ENCODE measurements at regions not wholly inside any gene's neighbourhood (a gene's known extent, or its start where the extent isn't known, plus 50 kb on each side); places are given as distances from the start of the nearest gene placed in this dataset.

DNA sequence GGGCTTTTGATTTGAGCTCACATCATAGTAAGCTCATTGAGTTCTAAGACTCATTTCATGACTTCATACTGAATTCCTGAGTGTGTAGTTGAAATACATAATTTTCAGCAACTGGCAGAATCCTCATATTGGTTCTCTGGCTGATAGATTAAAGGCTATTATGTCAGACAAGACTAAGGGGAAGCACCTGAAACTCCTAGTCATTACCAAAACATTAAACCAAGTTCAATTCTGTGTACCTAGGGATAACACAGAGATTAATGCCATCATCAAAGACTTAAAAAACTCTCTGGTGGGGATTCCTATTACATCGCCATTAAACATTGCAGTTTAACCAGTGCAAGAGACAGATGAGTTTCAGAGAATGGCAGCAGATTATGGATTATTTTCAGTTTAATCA, 339.1 kb downstream of the PTPRC start:
- intact Hi-C loops (cut with DNase I), result no loop called here
- no peaks in the 10 kb centered on the region for H3K36me3 ChIP-seq
- no peak overlapping the region for H3K27ac ChIP-seq (replicated peaks in 1 of 4)
- H3K27me3 ChIP-seq, result no peaks in the 10 kb centered on the region
- TF ChIP-seq, protein P1, sequence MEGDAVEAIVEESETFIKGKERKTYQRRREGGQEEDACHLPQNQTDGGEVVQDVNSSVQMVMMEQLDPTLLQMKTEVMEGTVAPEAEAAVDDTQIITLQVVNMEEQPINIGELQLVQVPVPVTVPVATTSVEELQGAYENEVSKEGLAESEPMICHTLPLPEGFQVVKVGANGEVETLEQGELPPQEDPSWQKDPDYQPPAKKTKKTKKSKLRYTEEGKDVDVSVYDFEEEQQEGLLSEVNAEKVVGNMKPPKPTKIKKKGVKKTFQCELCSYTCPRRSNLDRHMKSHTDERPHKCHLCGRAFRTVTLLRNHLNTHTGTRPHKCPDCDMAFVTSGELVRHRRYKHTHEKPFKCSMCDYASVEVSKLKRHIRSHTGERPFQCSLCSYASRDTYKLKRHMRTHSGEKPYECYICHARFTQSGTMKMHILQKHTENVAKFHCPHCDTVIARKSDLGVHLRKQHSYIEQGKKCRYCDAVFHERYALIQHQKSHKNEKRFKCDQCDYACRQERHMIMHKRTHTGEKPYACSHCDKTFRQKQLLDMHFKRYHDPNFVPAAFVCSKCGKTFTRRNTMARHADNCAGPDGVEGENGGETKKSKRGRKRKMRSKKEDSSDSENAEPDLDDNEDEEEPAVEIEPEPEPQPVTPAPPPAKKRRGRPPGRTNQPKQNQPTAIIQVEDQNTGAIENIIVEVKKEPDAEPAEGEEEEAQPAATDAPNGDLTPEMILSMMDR (IDR thresholded peaks at IDR 0.05), result no peak
- TF ChIP-seq EP300 (IDR thresholded peaks at IDR 0.05), result no peak
- TF ChIP-seq POLR2A (IDR thresholded peaks at IDR 0.05; ENCODE audit: low read depth), result no peak
- TF ChIP-seq POLR2AphosphoS5 (IDR thresholded peaks at IDR 0.05), result no peak
- no peak for DNase-seq (ENCODE audit: extremely low spot score)
- no peak overlapping the region for H3K4me3 ChIP-seq
- 100% methylated on average over 1 of the region's 1 CpG for WGBS
- no peaks in the 10 kb centered on the region for H3K4me1 ChIP-seq
- H3K9me3 ChIP-seq, result no peaks in the 10 kb centered on the region

DNA sequence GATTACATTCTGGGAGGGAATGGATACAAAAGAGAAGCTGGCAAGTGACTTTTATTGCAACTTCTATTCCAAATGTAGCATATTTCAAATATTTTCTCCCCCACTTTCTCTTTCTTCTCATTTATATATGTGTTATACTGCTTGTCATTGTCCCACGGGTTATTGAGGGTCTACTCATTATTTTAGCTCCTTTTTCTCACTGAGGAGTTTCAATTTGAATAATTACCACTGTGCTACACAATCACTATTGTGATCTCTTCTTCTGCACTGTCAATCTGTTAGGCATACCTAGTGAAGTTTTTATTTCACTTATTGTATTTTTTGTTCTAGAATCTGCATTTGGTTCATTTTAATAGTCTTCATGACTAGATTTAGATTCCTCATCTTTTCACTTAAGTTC, 339.7 kb downstream of the PTPRC start:
- Histone ChIP-seq H3K27me3 (no peaks in the 10 kb centered on the region), H3K9me3 (no peaks in the 10 kb centered on the region), H3K4me1 (no peaks in the 10 kb centered on the region), H3K27ac (replicated peaks in 1 of 4) (no peak overlapping the region), H3K36me3 (no peaks in the 10 kb centered on the region), H3K4me3 (no peak overlapping the region)
- TF ChIP-seq, protein P1 (IDR thresholded peaks at IDR 0.05), result no peak
- TF ChIP-seq POLR2AphosphoS5 (IDR thresholded peaks at IDR 0.05) (no peak), EP300 (IDR thresholded peaks at IDR 0.05) (no peak), POLR2A (IDR thresholded peaks at IDR 0.05; ENCODE audit: low read depth) (no peak)
- no peak for DNase-seq (ENCODE audit: extremely low spot score)
- intact Hi-C loops (cut with DNase I), result no loop called here
- WGBS, result 82% methylated on average over 1 of the region's 1 CpG

DNA sequence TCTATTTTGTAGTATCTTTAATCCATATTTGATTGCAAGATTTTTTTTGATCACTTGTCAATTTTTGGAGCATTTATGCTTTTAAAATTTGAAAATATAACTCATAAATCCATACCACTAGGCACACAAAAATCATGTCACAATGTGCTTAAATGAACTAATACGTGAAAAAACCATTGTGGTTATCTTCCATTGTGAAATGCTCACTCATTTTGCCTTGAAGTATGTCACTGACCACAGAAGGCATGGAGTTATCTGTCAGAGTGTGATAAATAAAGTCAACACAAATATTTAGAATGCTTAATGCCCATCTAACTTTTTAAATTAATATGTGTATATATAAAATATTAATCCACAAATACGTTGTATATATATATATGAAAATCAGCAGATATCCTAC, 347.2 kb downstream of the PTPRC start:
- Histone ChIP-seq H3K27me3 (no peaks in the 10 kb centered on the region), H3K4me1 (no peaks in the 10 kb centered on the region), H3K9me3 (no peaks in the 10 kb centered on the region), H3K36me3 (no peaks in the 10 kb centered on the region), H3K4me3 (no peak overlapping the region), H3K27ac (replicated peaks in 1 of 4) (no peak overlapping the region)
- WGBS, result 90% methylated on average over 2 of the region's 2 CpGs
- TF ChIP-seq EP300 (IDR thresholded peaks at IDR 0.05) (no peak), POLR2AphosphoS5 (IDR thresholded peaks at IDR 0.05) (no peak), POLR2A (IDR thresholded peaks at IDR 0.05; ENCODE audit: low read depth) (no peak)
- TF ChIP-seq, protein P1 (IDR thresholded peaks at IDR 0.05), result no peak
- intact Hi-C loops (cut with DNase I), result no loop called here
- no peak for DNase-seq (ENCODE audit: extremely low spot score)

DNA sequence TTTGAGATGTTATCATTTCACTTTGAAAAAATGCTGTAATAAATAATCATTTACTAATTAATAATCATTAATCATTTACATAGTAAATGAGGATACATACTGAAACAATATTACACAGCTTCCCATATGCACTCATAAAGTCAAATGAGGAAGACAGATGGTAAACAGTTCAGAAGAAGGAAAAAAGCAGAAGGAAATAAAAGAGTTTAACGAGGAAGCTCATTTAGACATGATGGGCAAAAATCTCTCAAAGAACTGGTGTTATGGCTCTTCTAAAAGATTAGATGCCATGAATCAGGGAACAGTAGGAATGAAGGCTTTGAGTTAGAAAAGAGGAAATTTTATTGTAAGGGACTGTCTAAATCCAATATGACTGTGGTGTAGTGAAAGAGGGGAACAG, 347.6 kb downstream of the PTPRC start:
- TF ChIP-seq EP300 (IDR thresholded peaks at IDR 0.05) (no peak), POLR2AphosphoS5 (IDR thresholded peaks at IDR 0.05) (no peak), POLR2A (IDR thresholded peaks at IDR 0.05; ENCODE audit: low read depth) (no peak)
- TF ChIP-seq, protein P1 (IDR thresholded peaks at IDR 0.05), result no peak
- H3K4me3 ChIP-seq, result no peak overlapping the region
- no peaks in the 10 kb centered on the region for H3K36me3 ChIP-seq
- no peaks in the 10 kb centered on the region for H3K27me3 ChIP-seq
- DNase-seq (ENCODE audit: extremely low spot score), result no peak
- 87% methylated on average over 1 of the region's 1 CpG for whole genome bisulfite sequencing
- intact Hi-C loops (cut with DNase I), result no loop called here
- H3K27ac ChIP-seq (replicated peaks in 1 of 4), result no peak overlapping the region
- no peaks in the 10 kb centered on the region for H3K4me1 ChIP-seq
- no peaks in the 10 kb centered on the region for H3K9me3 ChIP-seq

DNA sequence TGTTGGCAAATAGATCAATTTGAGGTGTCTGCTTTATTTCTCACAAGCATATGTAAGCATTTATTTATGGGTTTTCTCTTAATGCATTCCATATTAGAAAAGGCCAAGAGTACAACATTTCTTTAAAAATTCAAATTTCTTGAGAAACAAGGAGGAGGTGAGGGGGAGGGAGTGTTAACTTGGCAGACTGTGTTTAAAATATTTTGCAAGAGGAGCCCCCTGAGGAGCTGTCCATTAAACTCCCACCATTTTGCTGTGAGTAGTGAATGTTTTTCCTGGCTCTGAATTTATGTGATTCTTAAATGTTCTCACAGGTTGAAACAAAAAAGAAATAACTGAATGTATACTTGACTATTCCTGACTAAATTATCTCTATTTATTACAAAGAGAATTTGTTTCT, 363.8 kb downstream of the PTPRC start:
- no peak overlapping the region for H3K27ac ChIP-seq (replicated peaks in 1 of 4)
- TF ChIP-seq POLR2AphosphoS5 (IDR thresholded peaks at IDR 0.05) (no peak), EP300 (IDR thresholded peaks at IDR 0.05) (no peak), POLR2A (IDR thresholded peaks at IDR 0.05; ENCODE audit: low read depth) (no peak)
- TF ChIP-seq, protein P1 (IDR thresholded peaks at IDR 0.05), result no peak
- no peak for DNase-seq (ENCODE audit: extremely low spot score)
- H3K4me3 ChIP-seq, result no peak overlapping the region
- H3K9me3 ChIP-seq, result no peaks in the 10 kb centered on the region
- intact Hi-C loops (cut with DNase I), result no loop called here
- no peaks in the 10 kb centered on the region for H3K4me1 ChIP-seq
- no peaks in the 10 kb centered on the region for H3K36me3 ChIP-seq
- no peaks in the 10 kb centered on the region for H3K27me3 ChIP-seq
